Fibroblast of lung (primary cell): ENCODE measurements at regions not wholly inside any gene's neighbourhood (a gene's known extent, or its start where the extent isn't known, plus 50 kb on each side); places are given as distances from the start of the nearest gene placed in this dataset.

Experiments used
- CTCF ChIP-seq, 2 donors: IDR thresholded peaks in 1 of 2; conservative IDR thresholded peaks in 1 of 2; 1 replicate in 1 of 2; 2 replicates in 1 of 2; pipeline ENCODE4 v1.5.1; 2011 to 2012; ENCODE audit warnings: low read length in 2 of 2, control low read depth in 1 of 2, inconsistent platforms in 1 of 2, low read depth in 1 of 2, mild to moderate bottlenecking in 1 of 2
- EZH2 ChIP-seq: IDR thresholded peaks from 2 replicates; pipeline ENCODE4 v1.5.1; 2012; ENCODE audit warnings: low read length, control low read depth, mild to moderate bottlenecking; ENCODE audit errors: missing control alignments

GRCh38 chr2:51322613-51323012 is 290.7 kb upstream of the NRXN1 start:
- no peak for TF ChIP-seq CTCF (conservative IDR thresholded peaks at IDR 0.05 in 1 of 2, IDR thresholded peaks at IDR 0.05 in 1 of 2; ENCODE audit: low read depth in 1 of 2, low read length in 2 of 2)
- TF ChIP-seq EZH2: no peak
